Psoas muscle (tissue), 7 donors: ENCODE measurements at regions not wholly inside any gene's neighbourhood (a gene's known extent, or its start where the extent isn't known, plus 50 kb on each side); places are given as distances from the start of the nearest gene placed in this dataset.

Source experiments
- ATAC-seq, 4 donors: fragments of 200-7000 bp; cut with Tn5 transposase; one replicate each; pipeline ENCODE4 v1.9.1; 2020; ENCODE audit warnings: moderate library complexity in 3 of 4, mild to moderate bottlenecking in 2 of 4
- DNase-seq, 2 donors: peaks; one replicate each; pipeline ENCODE4 v3.0.0-alpha.2; 2020
- H3K27ac ChIP-seq: fragments of 200-600 bp; one replicate; pipeline ENCODE4 v1.8.0; 2022
- H3K27me3 ChIP-seq, 3 donors: fragments of 200-600 bp in 1 of 3; one replicate each; pipeline versions ENCODE4 v1.6.1 to v1.8.0; 2013 to 2022; ENCODE audit warnings: low read length in 2 of 3, mild to moderate bottlenecking in 2 of 3, moderate library complexity in 1 of 3; ENCODE audit not compliant: insufficient read depth in 3 of 3
- H3K36me3 ChIP-seq, 2 donors: fragments of 200-600 bp in 1 of 2; one replicate each; pipeline versions ENCODE4 v1.6.1 to v1.8.0; 2013 to 2022; ENCODE audit warnings: low read depth in 1 of 2, mild to moderate bottlenecking in 1 of 2, moderate library complexity in 1 of 2; ENCODE audit not compliant: insufficient read depth in 1 of 2
- H3K4me1 ChIP-seq: fragments of 200-600 bp; one replicate; pipeline ENCODE4 v1.8.0; 2022
- H3K4me3 ChIP-seq: fragments of 200-600 bp; one replicate; pipeline ENCODE4 v1.8.0; 2022; ENCODE audit warnings: mild to moderate bottlenecking
- H3K9me3 ChIP-seq: fragments of 200-600 bp; one replicate; pipeline ENCODE4 v1.8.0; 2022
- CTCF ChIP-seq: fragments of 200-600 bp; IDR thresholded peaks from one replicate; pipeline ENCODE4 v1.8.0; 2022; ENCODE audit warnings: antibody characterized with exemption
- WGBS, 3 donors: extraction: QIAGEN DNeasy Blood & Tissue Kit; methylation state at CpG; one replicate each; pipeline versions ENCODE4 v1.1.6 to v1.1.7; 2013; 5-methylcytosine and 5-hydroxymethylcytosine counted together
- intact Hi-C, 2 donors: fragments of 100-400 bp; cut with DNase I; formaldehyde crosslinking; loops; one replicate each; pipeline versions ENCODE4 v1.11.0 to v1.14.2; 2022
- donor health status: healthy with polysubstance abuse.
- donor health status: DM: no; HTN: no; CAD: no; lungs with moderate emphysema.
- donor health status: Bipolar disorder and iron deficiency.
- donor health status: healthy.
- donor health status: DM: yes; HTN: yes; CAD: no.
- donor health status: DM: no; HTN: no; CAD: no.
- donor health status: DM: yes; HTN: yes; CAD: no.

- H3K27me3 ChIP-seq, result peaks cover 0 to 9% (median 2%) of the 10 kb centered on the region in 3 donors
- no peak for ATAC-seq
- no peak for TF ChIP-seq CTCF
- no peak overlapping the region for H3K4me3 ChIP-seq
- intact Hi-C loops, result no loop called here
- no peaks in the 10 kb centered on the region for H3K4me1 ChIP-seq
- 56 to 60% (median 59%) methylated on average over 10 of the region's 10 CpGs for WGBS, 3 donors
- no peak overlapping the region for H3K27ac ChIP-seq
- H3K36me3 ChIP-seq, result no peaks in the 10 kb centered on the region
- no peak for DNase-seq
- no peaks in the 10 kb centered on the region for H3K9me3 ChIP-seq
Observed at GRCh38 chr3:187590861-187591576, 79.2 kb downstream of the SST start.

GRCh38 chr3:187587076-187587475, 83.1 kb downstream of the SST start:
- Histone ChIP-seq H3K27me3 (peaks cover 0 to 5% (median 0%) of the 10 kb centered on the region in 3 donors), H3K36me3 (no peaks in the 10 kb centered on the region), H3K9me3 (no peaks in the 10 kb centered on the region), H3K4me3 (no peak overlapping the region), H3K27ac (no peak overlapping the region), H3K4me1 (no peaks in the 10 kb centered on the region)
- WGBS, 3 donors, result 79 to 89% (median 79%) methylated on average over 4 of the region's 4 CpGs
- DNase-seq (no peak), ATAC-seq (no peak)
- intact Hi-C loops, result no loop called here
- no peak for TF ChIP-seq CTCF

- ATAC-seq, result no peak
- no peak overlapping the region for H3K4me3 ChIP-seq
- no peaks in the 10 kb centered on the region for H3K36me3 ChIP-seq
- no peaks in the 10 kb centered on the region for H3K4me1 ChIP-seq
- H3K9me3 ChIP-seq, result no peaks in the 10 kb centered on the region
- H3K27me3 ChIP-seq, result peaks cover 0 to 5% (median 0%) of the 10 kb centered on the region in 3 donors
- intact Hi-C loops, result no loop called here
- no peak overlapping the region for H3K27ac ChIP-seq
- TF ChIP-seq CTCF, result no peak
- no peak for DNase-seq
Observed at GRCh38 chr3:187586226-187586625, 84.0 kb downstream of the SST start.

GRCh38 chr3:187572441-187572840, 97.8 kb downstream of the SST start:
- 42 to 66% (median 58%) methylated on average over 2 of the region's 2 CpGs for WGBS, 3 donors
- ATAC-seq, result no peak
- no peaks in the 10 kb centered on the region for H3K36me3 ChIP-seq
- no peaks in the 10 kb centered on the region for H3K27me3 ChIP-seq
- H3K27ac ChIP-seq, result no peak overlapping the region
- TF ChIP-seq CTCF, result no peak
- no peak for DNase-seq
- no peaks in the 10 kb centered on the region for H3K9me3 ChIP-seq
- H3K4me3 ChIP-seq, result no peak overlapping the region
- intact Hi-C loops, result no loop called here
- H3K4me1 ChIP-seq, result no peaks in the 10 kb centered on the region

- intact Hi-C loops, result no loop called here
- WGBS, 3 donors, result 61 to 66% (median 64%) methylated on average over 4 of the region's 4 CpGs
- no peaks in the 10 kb centered on the region for H3K36me3 ChIP-seq
- H3K4me1 ChIP-seq, result no peaks in the 10 kb centered on the region
- H3K9me3 ChIP-seq, result no peaks in the 10 kb centered on the region
- no peak overlapping the region for H3K27ac ChIP-seq
- no peaks in the 10 kb centered on the region for H3K27me3 ChIP-seq
- TF ChIP-seq CTCF, result no peak
- H3K4me3 ChIP-seq, result no peak overlapping the region
- ATAC-seq (no peak), DNase-seq (no peak)
Observed at GRCh38 chr3:187571701-187572100, 98.5 kb downstream of the SST start.
